ENCODE measurements at regions not wholly inside any gene's neighbourhood (a gene's known extent, or its start where the extent isn't known, plus 50 kb on each side); places are given as distances from the start of the nearest gene placed in this dataset.

- H3K79me2 ChIP-seq (ENCODE audit: insufficient read depth, low read length) = no peaks in the 10 kb centered on the region
- intact Hi-C loops (cut with micrococcal nuclease; ENCODE audit: unreplicated experiment) (no loop called here), in situ Hi-C loops (cut with HindIII; ENCODE audit: extremely low pct_ligation_motif_present, low pct_unique_long_range_greater_than_20kb) (no loop called here)
- H3K36me3 ChIP-seq (replicated peaks in 1 of 2; ENCODE audit: control insufficient read depth in 1 of 2, insufficient read depth in 2 of 2, low read length in 2 of 2) = no peaks in the 10 kb centered on the region
- no peaks in the 10 kb centered on the region for H4K20me1 ChIP-seq (ENCODE audit: insufficient read depth, low read length)
- CTCF ChIA-PET (ENCODE audit: low intra/inter-chr PET ratio, low total read pairs) = no interaction called here
- H3K4me3 ChIP-seq (replicated peaks in 1 of 3; ENCODE audit: insufficient read depth in 1 of 3, low read depth in 2 of 3, low read length in 3 of 3) = no peak overlapping the region
- H2AFZ ChIP-seq (ENCODE audit: low read length) = no peak overlapping the region
- POLR2A ChIA-PET = no interaction called here
- peak; percentile 87 for TF ChIP-seq HNRNPK (IDR thresholded peaks at IDR 0.05; ENCODE audit: low read depth, low read length, poor library complexity, severe bottlenecking)
- no peak for TF ChIP-seq CCDC6 (CRISPR knock-in tag; IDR thresholded peaks at IDR 0.05)
- H3K27ac ChIP-seq (ENCODE audit: extremely low read length, insufficient read depth, low read length) = no peak overlapping the region
- H3K9me3 ChIP-seq (ENCODE audit: low read length) = no peaks in the 10 kb centered on the region
- no peak for ATAC-seq
- no peak overlapping the region for H3K4me2 ChIP-seq (ENCODE audit: low read depth, low read length)
- BruUV-seq (replicated peaks) = no TSS peak
- H3K9ac ChIP-seq (ENCODE audit: insufficient read depth, low read depth, low read length) = no peak overlapping the region
- no peak for DNase-seq (ENCODE audit: low spot score)
- WGBS (ENCODE audit: low lambda C conversion rate) = 30% methylated on average over 2 of the region's 2 CpGs
- no peaks in the 10 kb centered on the region for H3K4me1 ChIP-seq (ENCODE audit: insufficient read depth, low read length)
- no peaks in the 10 kb centered on the region for H3K27me3 ChIP-seq (ENCODE audit: control insufficient read depth in 1 of 2, insufficient read depth in 2 of 2, low read length in 2 of 2)
- FAIRE-seq = no peak
Measured at GRCh38 chr18:30134020-30134419, 908.5 kb downstream of the DSC3 start.

GRCh38 chr18:30132959-30133358 lies 909.6 kb downstream of the DSC3 start:
- BruUV-seq (replicated peaks) = no TSS peak
- ATAC-seq = no peak
- no peak for FAIRE-seq
- POLR2A ChIA-PET = no interaction called here
- CTCF ChIA-PET (ENCODE audit: low intra/inter-chr PET ratio, low total read pairs) = no interaction called here
- no peaks in the 10 kb centered on the region for H4K20me1 ChIP-seq (ENCODE audit: insufficient read depth, low read length)
- TF ChIP-seq CREB1 (IDR thresholded peaks at IDR 0.05) = peak; percentile 53; the same call in 1 of the 2 replicates
- TF ChIP-seq CREB1 (CRISPR knock-in tag; IDR thresholded peaks at IDR 0.05) = no peak
- peak; percentile 92 for TF ChIP-seq ATF7 (IDR thresholded peaks at IDR 0.05)
- TF ChIP-seq ATF7 (CRISPR knock-in tag; IDR thresholded peaks at IDR 0.05) = no peak
- no peak for TF ChIP-seq CEBPZ (IDR thresholded peaks at IDR 0.05; ENCODE audit: low read length)
- H3K36me3 ChIP-seq (replicated peaks in 1 of 2; ENCODE audit: control insufficient read depth in 1 of 2, insufficient read depth in 2 of 2, low read length in 2 of 2) = no peaks in the 10 kb centered on the region
- intact Hi-C loops (cut with micrococcal nuclease; ENCODE audit: unreplicated experiment) = no loop called here
- H3K9ac ChIP-seq (ENCODE audit: insufficient read depth, low read depth, low read length) = no peak overlapping the region
- H3K4me2 ChIP-seq (ENCODE audit: low read depth, low read length) = no peak overlapping the region
- H3K9me3 ChIP-seq (ENCODE audit: low read length) = no peaks in the 10 kb centered on the region
- H3K27ac ChIP-seq (ENCODE audit: extremely low read length, insufficient read depth, low read length) = no peak overlapping the region
- H3K4me1 ChIP-seq (ENCODE audit: insufficient read depth, low read length) = peaks cover 6% of the 10 kb centered on the region
- in situ Hi-C loops (cut with HindIII; ENCODE audit: extremely low pct_ligation_motif_present, low pct_unique_long_range_greater_than_20kb) = no loop called here
- H3K4me3 ChIP-seq (replicated peaks in 1 of 3; ENCODE audit: insufficient read depth in 1 of 3, low read depth in 2 of 3, low read length in 3 of 3) = no peak overlapping the region
- no peaks in the 10 kb centered on the region for H3K79me2 ChIP-seq (ENCODE audit: insufficient read depth, low read length)
- no peak for DNase-seq (ENCODE audit: low spot score)
- WGBS (ENCODE audit: low lambda C conversion rate) = 4% methylated on average over 1 of the region's 1 CpG
- no peaks in the 10 kb centered on the region for H3K27me3 ChIP-seq (ENCODE audit: control insufficient read depth in 1 of 2, insufficient read depth in 2 of 2, low read length in 2 of 2)
- H2AFZ ChIP-seq (ENCODE audit: low read length) = no peak overlapping the region
